ENCODE measurements at regions not wholly inside any gene's neighbourhood (a gene's known extent, or its start where the extent isn't known, plus 50 kb on each side); places are given as distances from the start of the nearest gene placed in this dataset.

DNA sequence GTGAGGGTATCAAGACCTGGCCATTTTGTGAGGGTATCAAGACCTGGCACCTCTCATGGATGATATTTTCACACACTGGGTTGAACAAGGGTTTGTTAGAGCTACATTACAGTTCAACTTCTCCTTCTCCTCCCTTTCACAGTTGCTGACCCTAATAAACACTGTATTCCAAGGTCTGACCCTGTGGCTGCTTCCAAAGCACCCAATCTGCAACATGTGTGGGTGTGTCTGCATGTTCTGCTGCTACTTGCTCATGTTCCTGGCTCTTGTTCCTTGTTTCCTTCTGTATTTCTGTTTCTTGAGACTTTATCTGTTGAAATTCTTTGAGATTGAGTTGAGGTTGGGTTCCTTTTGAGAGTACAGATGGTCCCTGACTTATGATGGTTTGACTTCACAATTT is 162.1 kb upstream of the GMDS start:
- H3K4me1 ChIP-seq (ENCODE audit: control insufficient read depth, insufficient read depth, low read length): no peaks in the 10 kb centered on the region
- no peaks in the 10 kb centered on the region for H3K36me3 ChIP-seq (ENCODE audit: control insufficient read depth in 2 of 2, insufficient read depth in 2 of 2, low read length in 2 of 2)
- H3K9ac ChIP-seq (ENCODE audit: low read length in 2 of 2): no peak overlapping the region
- H3K9me3 ChIP-seq (ENCODE audit: control insufficient read depth in 2 of 2, low read length in 2 of 2): no peaks in the 10 kb centered on the region
- no peak overlapping the region for H3K27ac ChIP-seq (ENCODE audit: low read length)
- no peaks in the 10 kb centered on the region for H3K27me3 ChIP-seq (ENCODE audit: control insufficient read depth in 1 of 2, insufficient read depth in 2 of 2, low read length in 2 of 2)
- no peak overlapping the region for H3K4me3 ChIP-seq (ENCODE audit: low read length in 2 of 2)

DNA sequence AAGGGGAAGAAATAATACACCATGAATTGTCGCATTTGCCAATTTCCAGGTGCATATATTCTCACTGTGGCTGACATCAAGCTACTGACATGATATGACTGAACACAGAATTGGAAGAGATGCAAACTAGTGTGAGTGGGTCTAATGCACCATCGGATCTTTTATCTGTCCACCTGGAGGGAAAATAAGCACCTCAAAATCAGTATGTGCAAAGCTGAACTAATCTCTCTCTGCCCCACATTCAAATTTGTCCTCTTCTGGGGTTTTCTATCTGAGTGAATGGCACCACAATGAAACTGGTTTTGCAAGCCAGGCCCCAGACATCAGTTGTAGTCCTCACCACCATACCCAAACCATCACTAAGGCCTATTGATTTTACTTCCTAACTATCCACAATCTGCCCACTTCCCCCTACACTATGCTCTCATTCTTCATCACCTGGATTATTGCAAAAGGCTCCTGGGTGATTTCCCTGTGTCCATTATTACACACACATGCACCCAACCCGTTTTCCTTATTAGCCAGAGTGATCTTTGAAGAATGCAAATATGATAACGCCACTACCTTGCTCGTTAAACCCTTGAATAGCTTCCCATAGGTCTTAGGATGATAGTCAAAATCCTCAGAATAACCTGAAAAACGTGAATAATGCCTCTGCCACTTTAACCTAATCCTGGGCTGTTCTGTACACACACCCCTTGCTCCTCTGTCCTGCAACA is 159.0 kb upstream of the GMDS start:
- no peak overlapping the region for H3K9ac ChIP-seq (ENCODE audit: low read length in 2 of 2)
- H3K36me3 ChIP-seq (ENCODE audit: control insufficient read depth in 2 of 2, insufficient read depth in 2 of 2, low read length in 2 of 2): peaks cover 0 to under 1% of the 10 kb centered on the region in 2 donors
- no peak overlapping the region for H3K27ac ChIP-seq (ENCODE audit: low read length)
- no peak overlapping the region for H3K4me3 ChIP-seq (ENCODE audit: low read length in 2 of 2)
- no peaks in the 10 kb centered on the region for H3K4me1 ChIP-seq (ENCODE audit: control insufficient read depth, insufficient read depth, low read length)
- peaks cover 2 to 3% of the 10 kb centered on the region in 2 donors for H3K9me3 ChIP-seq (ENCODE audit: control insufficient read depth in 2 of 2, low read length in 2 of 2)
- no peaks in the 10 kb centered on the region for H3K27me3 ChIP-seq (ENCODE audit: control insufficient read depth in 1 of 2, insufficient read depth in 2 of 2, low read length in 2 of 2)

DNA sequence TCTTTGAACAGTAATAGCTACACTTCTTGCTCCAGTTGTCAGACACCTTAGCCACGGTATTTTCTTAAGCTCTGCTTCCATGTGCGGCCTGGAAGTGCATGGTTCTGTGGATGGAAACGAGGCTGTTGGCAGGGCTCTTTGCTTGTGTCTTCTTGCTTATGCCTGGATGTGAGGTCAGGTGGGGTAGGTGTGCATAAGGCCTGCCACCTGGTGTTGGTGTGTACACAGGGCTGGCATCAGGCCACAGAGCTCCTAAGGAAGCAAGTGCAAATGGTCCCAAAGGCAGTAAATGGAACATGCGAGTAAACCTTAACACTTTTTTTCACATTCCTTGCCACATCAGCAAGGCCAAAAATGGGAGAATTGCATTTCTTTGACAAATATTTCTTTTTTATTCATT is 158.1 kb upstream of the GMDS start:
- Histone ChIP-seq H3K27ac (ENCODE audit: low read length) (no peak overlapping the region), H3K27me3 (ENCODE audit: control insufficient read depth in 1 of 2, insufficient read depth in 2 of 2, low read length in 2 of 2) (no peaks in the 10 kb centered on the region)

DNA sequence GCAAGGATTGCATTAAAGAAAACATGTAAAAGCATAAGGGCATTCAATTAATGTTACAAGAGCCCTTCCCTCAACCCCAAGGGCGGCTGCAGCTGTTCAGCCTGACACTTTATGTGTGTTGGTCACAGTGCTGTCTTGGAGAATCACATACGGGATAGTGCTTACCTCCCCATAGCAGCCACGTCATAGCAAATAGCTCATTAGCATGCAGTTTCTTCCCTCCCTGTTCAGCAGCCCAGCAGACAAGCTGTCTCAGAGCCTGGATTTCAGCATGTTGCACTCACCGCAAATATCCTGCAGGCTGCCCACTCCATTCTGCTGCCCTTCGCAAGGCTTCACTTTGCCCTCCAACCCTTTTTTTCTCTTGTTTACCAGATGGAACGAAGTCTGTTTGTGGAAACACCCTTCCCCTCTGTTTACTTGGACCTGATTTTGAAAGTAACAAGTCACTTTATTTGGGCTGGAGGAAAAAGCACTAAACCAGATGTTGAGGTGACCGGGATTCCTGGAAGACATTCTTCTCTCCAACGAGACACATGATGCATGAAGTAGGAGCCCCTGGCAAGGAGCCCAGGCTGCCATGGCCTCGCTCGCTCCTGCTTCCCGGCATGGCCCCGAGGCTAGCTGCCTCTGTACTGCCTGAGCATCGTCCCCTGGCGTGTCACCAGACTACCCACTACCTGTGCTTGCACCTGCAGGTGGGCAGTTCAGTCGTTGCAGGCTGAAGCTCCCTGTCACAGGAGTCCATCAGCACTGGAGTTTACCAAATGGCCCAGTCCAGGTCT is 151.6 kb upstream of the GMDS start:
- Histone ChIP-seq H3K27ac (ENCODE audit: low read length) (no peak overlapping the region), H3K4me1 (ENCODE audit: control insufficient read depth, insufficient read depth, low read length) (no peaks in the 10 kb centered on the region), H3K4me3 (ENCODE audit: low read length in 2 of 2) (no peak overlapping the region), H3K36me3 (ENCODE audit: control insufficient read depth in 2 of 2, insufficient read depth in 2 of 2, low read length in 2 of 2) (peaks cover 4 to 6% of the 10 kb centered on the region in 2 donors), H3K9ac (ENCODE audit: low read length in 2 of 2) (no peak overlapping the region), H3K9me3 (ENCODE audit: control insufficient read depth in 2 of 2, low read length in 2 of 2) (peaks cover 2 to 3% of the 10 kb centered on the region in 2 donors), H3K27me3 (ENCODE audit: control insufficient read depth in 1 of 2, insufficient read depth in 2 of 2, low read length in 2 of 2) (no peaks in the 10 kb centered on the region)

More for the DNA sequence above, 158.1 kb upstream of the GMDS start:
- Histone ChIP-seq H3K4me3 (ENCODE audit: low read length in 2 of 2) (no peak overlapping the region), H3K4me1 (ENCODE audit: control insufficient read depth, insufficient read depth, low read length) (no peaks in the 10 kb centered on the region), H3K9ac (ENCODE audit: low read length in 2 of 2) (no peak overlapping the region), H3K36me3 (ENCODE audit: control insufficient read depth in 2 of 2, insufficient read depth in 2 of 2, low read length in 2 of 2) (peaks cover 4 to 5% of the 10 kb centered on the region in 2 donors), H3K9me3 (ENCODE audit: control insufficient read depth in 2 of 2, low read length in 2 of 2) (peaks cover 2 to 3% of the 10 kb centered on the region in 2 donors)

DNA sequence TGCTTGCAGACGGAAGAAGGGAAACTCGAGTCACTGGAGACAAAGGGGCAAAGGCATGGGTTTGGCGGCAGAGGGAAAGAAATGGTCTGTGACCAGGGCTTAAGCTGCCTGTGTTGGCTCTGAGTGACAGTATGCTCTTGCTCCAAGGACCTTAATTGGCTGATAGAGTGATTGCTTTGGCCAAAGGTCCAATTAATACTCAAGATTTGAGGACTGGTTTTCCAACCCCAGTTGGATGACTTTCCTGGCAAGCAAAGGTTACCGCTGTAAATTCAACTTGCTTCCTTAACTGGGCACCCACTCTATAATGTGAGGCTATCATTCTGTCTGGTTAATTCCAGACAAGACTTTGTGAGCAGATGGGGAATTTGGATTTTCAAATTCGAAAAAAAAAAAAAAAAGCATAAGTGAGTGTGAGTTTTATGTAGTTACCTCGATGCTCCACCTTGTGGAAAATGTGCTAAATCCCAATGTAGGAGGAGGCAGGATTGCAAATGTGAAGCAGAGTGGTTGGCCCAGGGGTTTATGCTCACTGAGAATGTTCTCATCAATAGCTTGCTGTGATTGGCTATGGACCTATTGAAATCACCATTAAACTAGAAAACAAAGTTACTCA is 150.7 kb upstream of the GMDS start:
- peaks cover 2 to 3% of the 10 kb centered on the region in 2 donors for H3K9me3 ChIP-seq (ENCODE audit: control insufficient read depth in 2 of 2, low read length in 2 of 2)
- H3K4me1 ChIP-seq (ENCODE audit: control insufficient read depth, insufficient read depth, low read length): no peaks in the 10 kb centered on the region
- no peak overlapping the region for H3K9ac ChIP-seq (ENCODE audit: low read length in 2 of 2)
- H3K4me3 ChIP-seq (ENCODE audit: low read length in 2 of 2): no peak overlapping the region
- H3K27me3 ChIP-seq (ENCODE audit: control insufficient read depth in 1 of 2, insufficient read depth in 2 of 2, low read length in 2 of 2): no peaks in the 10 kb centered on the region
- no peak overlapping the region for H3K27ac ChIP-seq (ENCODE audit: low read length)
- H3K36me3 ChIP-seq (ENCODE audit: control insufficient read depth in 2 of 2, insufficient read depth in 2 of 2, low read length in 2 of 2): peaks cover 4 to 6% of the 10 kb centered on the region in 2 donors

DNA sequence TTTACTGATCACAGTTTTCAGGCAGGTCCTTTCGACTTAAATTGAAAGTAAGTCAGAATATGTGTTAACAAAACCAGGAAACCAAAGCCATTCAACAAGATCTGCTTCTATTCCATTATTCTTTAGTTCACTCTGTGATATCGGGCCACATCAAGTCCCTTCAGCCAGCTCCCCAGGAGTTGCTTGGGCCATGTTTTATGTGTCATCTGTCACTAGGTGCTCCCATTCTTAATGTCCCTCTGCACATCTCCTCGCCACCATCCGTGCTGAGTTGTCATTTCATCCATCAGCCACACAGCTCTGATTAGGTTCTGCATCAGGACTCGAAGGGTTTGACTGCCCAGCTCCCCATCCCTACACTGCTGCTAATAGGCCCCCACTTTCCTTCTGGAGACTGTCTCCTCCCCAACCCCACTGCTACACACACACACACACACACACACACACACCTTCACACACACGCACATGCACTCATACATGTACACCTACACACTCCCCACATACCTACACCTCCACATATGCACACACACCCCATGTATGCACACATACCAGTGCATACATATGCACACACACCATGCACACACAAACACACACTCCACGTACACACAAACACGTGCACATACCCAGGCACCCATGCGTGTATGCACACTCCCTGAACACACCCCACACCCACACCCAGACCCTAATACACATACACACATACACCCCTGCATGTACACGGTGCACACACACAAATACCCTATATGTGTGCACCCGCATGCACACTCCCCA is 143.3 kb upstream of the GMDS start:
- H3K36me3 ChIP-seq (ENCODE audit: control insufficient read depth in 2 of 2, insufficient read depth in 2 of 2, low read length in 2 of 2): no peaks in the 10 kb centered on the region
- no peak overlapping the region for H3K27ac ChIP-seq (ENCODE audit: low read length)
- H3K9ac ChIP-seq (ENCODE audit: low read length in 2 of 2): no peak overlapping the region
- no peaks in the 10 kb centered on the region for H3K9me3 ChIP-seq (ENCODE audit: control insufficient read depth in 2 of 2, low read length in 2 of 2)
- no peaks in the 10 kb centered on the region for H3K27me3 ChIP-seq (ENCODE audit: control insufficient read depth in 1 of 2, insufficient read depth in 2 of 2, low read length in 2 of 2)
- H3K4me1 ChIP-seq (ENCODE audit: control insufficient read depth, insufficient read depth, low read length): no peaks in the 10 kb centered on the region
- no peak overlapping the region for H3K4me3 ChIP-seq (ENCODE audit: low read length in 2 of 2)

- Histone ChIP-seq H3K27me3 (ENCODE audit: control insufficient read depth in 1 of 2, insufficient read depth in 2 of 2, low read length in 2 of 2) (no peaks in the 10 kb centered on the region), H3K9ac (ENCODE audit: low read length in 2 of 2) (no peak overlapping the region), H3K36me3 (ENCODE audit: control insufficient read depth in 2 of 2, insufficient read depth in 2 of 2, low read length in 2 of 2) (no peaks in the 10 kb centered on the region), H3K9me3 (ENCODE audit: control insufficient read depth in 2 of 2, low read length in 2 of 2) (no peaks in the 10 kb centered on the region), H3K27ac (ENCODE audit: low read length) (no peak overlapping the region), H3K4me3 (ENCODE audit: low read length in 2 of 2) (no peak overlapping the region), H3K4me1 (ENCODE audit: control insufficient read depth, insufficient read depth, low read length) (peaks cover 2% of the 10 kb centered on the region)
Observed at GRCh38 chr6:2387445-2387844, 142.0 kb upstream of the GMDS start.

- no peak overlapping the region for H3K27ac ChIP-seq (ENCODE audit: low read length)
Observed at GRCh38 chr6:2385471-2385983, 140.1 kb upstream of the GMDS start.

GRCh38 chr6:2384528-2384927 is 139.1 kb upstream of the GMDS start:
- Histone ChIP-seq H3K9ac (ENCODE audit: low read length in 2 of 2) (no peak overlapping the region), H3K27ac (ENCODE audit: low read length) (no peak overlapping the region), H3K36me3 (ENCODE audit: control insufficient read depth in 2 of 2, insufficient read depth in 2 of 2, low read length in 2 of 2) (no peaks in the 10 kb centered on the region), H3K9me3 (ENCODE audit: control insufficient read depth in 2 of 2, low read length in 2 of 2) (no peaks in the 10 kb centered on the region), H3K27me3 (ENCODE audit: control insufficient read depth in 1 of 2, insufficient read depth in 2 of 2, low read length in 2 of 2) (no peaks in the 10 kb centered on the region), H3K4me3 (ENCODE audit: low read length in 2 of 2) (no peak overlapping the region), H3K4me1 (ENCODE audit: control insufficient read depth, insufficient read depth, low read length) (peaks cover 2% of the 10 kb centered on the region)

More at GRCh38 chr6:2385471-2385983, 140.1 kb upstream of the GMDS start:
- H3K9me3 ChIP-seq (ENCODE audit: control insufficient read depth in 2 of 2, low read length in 2 of 2): no peaks in the 10 kb centered on the region
- no peak overlapping the region for H3K4me3 ChIP-seq (ENCODE audit: low read length in 2 of 2)
- H3K4me1 ChIP-seq (ENCODE audit: control insufficient read depth, insufficient read depth, low read length): peaks cover 2% of the 10 kb centered on the region
- no peaks in the 10 kb centered on the region for H3K27me3 ChIP-seq (ENCODE audit: control insufficient read depth in 1 of 2, insufficient read depth in 2 of 2, low read length in 2 of 2)
- no peaks in the 10 kb centered on the region for H3K36me3 ChIP-seq (ENCODE audit: control insufficient read depth in 2 of 2, insufficient read depth in 2 of 2, low read length in 2 of 2)
- H3K9ac ChIP-seq (ENCODE audit: low read length in 2 of 2): no peak overlapping the region

Data from stomach smooth muscle (tissue), 2 donors.